Activated T-cell treated with anti-CD3 and anti-CD28 coated beads, Interleukin-2, amount 50 U/mL, for 48 hours (primary cell): ENCODE measurements at regions not wholly inside any gene's neighbourhood (a gene's known extent, or its start where the extent isn't known, plus 50 kb on each side); places are given as distances from the start of the nearest gene placed in this dataset.
"Not testable (repeated sequence)": the region's sequence is repeated elsewhere in the genome, so short reads cannot be mapped to it uniquely, and the experiment has no call there.

Source experiments
- DNase-seq, 2 experiments: peaks; one replicate each; pipeline ENCODE4 v3.0.0-alpha.2; 2020

GRCh38 chr17:5975661-5976060, 94.5 kb upstream of the WSCD1 start:
- DNase-seq, result no peak

- no peak for DNase-seq
Observed at GRCh38 chr17:5976251-5976650, 93.9 kb upstream of the WSCD1 start.

- no peak for DNase-seq
Observed at GRCh38 chr17:5978496-5978895, 91.7 kb upstream of the WSCD1 start.

- no peak for DNase-seq
Observed at GRCh38 chr17:5980941-5981340, 89.2 kb upstream of the WSCD1 start.

- no peak for DNase-seq
Observed at GRCh38 chr17:5986644-5987043, 83.5 kb upstream of the WSCD1 start.

GRCh38 chr17:6000426-6000825, 69.8 kb upstream of the WSCD1 start:
- no peak for DNase-seq

- not testable (repeated sequence) for DNase-seq
Observed at GRCh38 chr17:6003221-6003620, 67.0 kb upstream of the WSCD1 start.

GRCh38 chr17:6005939-6006338, 64.2 kb upstream of the WSCD1 start:
- no peak for DNase-seq

- DNase-seq, result no peak
Observed at GRCh38 chr17:6011206-6011605, 59.0 kb upstream of the WSCD1 start.

GRCh38 chr17:6018788-6019187, 51.4 kb upstream of the WSCD1 start:
- no peak for DNase-seq

GRCh38 chr17:6019959-6020358, 50.2 kb upstream of the WSCD1 start:
- DNase-seq, result peak; percentile 24 to 28

GRCh38 chr17:6020376-6021010, 49.7 kb upstream of the WSCD1 start:
- no peak for DNase-seq
